ENCODE measurements at regions not wholly inside any gene's neighbourhood (a gene's known extent, or its start where the extent isn't known, plus 50 kb on each side); places are given as distances from the start of the nearest gene placed in this dataset.

GRCh38 chr5:35557199-35557598 is 60.5 kb upstream of the SPEF2 start:
- no peak for TF ChIP-seq POLR2A (IDR thresholded peaks at IDR 0.05)
- no peak for TF ChIP-seq CTCF (IDR thresholded peaks at IDR 0.05)
- TF ChIP-seq POLR2AphosphoS5 (IDR thresholded peaks at IDR 0.05) = no peak

Measured in suprapubic skin (tissue), 4 donors.